ENCODE measurements at regions not wholly inside any gene's neighbourhood (a gene's known extent, or its start where the extent isn't known, plus 50 kb on each side); places are given as distances from the start of the nearest gene placed in this dataset.
"Not testable (repeated sequence)": the region's sequence is repeated elsewhere in the genome, so short reads cannot be mapped to it uniquely, and the experiment has no call there.

- H3K79me1 ChIP-seq (ENCODE audit: low read depth in 1 of 2, low read length in 2 of 2); H2BK120ac ChIP-seq (ENCODE audit: low read depth, low read length); H3K14ac ChIP-seq (replicated peaks; ENCODE audit: low read depth, low read length); CTCF ChIA-PET; H3K27me3 ChIP-seq (ENCODE audit: control insufficient read depth, insufficient read depth, low read length); H3K23ac ChIP-seq (ENCODE audit: low read depth, low read length); H4K5ac ChIP-seq (ENCODE audit: low read depth, low read length); H3K4me3 ChIP-seq (ENCODE audit: insufficient read depth, low read depth, low read length); ATAC-seq (ENCODE audit: low read depth); H3K4me1 ChIP-seq (ENCODE audit: control insufficient read depth, insufficient read depth, low read length); H3K18ac ChIP-seq (ENCODE audit: low read depth, low read length); H3K9me3 ChIP-seq (ENCODE audit: control insufficient read depth, insufficient read depth, low read length); BruUV-seq (replicated peaks); H2AK9ac ChIP-seq (replicated peaks; ENCODE audit: low read depth, low read length, poor library complexity); H2AFZ ChIP-seq (replicated peaks; ENCODE audit: low read length, poor library complexity); intact Hi-C loops (cut with micrococcal nuclease); H2BK5ac ChIP-seq (ENCODE audit: low read depth, low read length, poor library complexity, severe bottlenecking); in situ Hi-C loops (cut with MboI; ENCODE audit: low sequenced_read_pairs); H2AK5ac ChIP-seq (ENCODE audit: low read depth, low read length); H4K91ac ChIP-seq (ENCODE audit: insufficient read depth, low read depth, low read length); H3K56ac ChIP-seq (ENCODE audit: extremely low read depth, insufficient read depth, low read length); dilution Hi-C loops (cut with HindIII; ENCODE audit: low sequenced_read_pairs, unreplicated experiment); H2BK20ac ChIP-seq (ENCODE audit: low read depth, low read length); H2BK15ac ChIP-seq (ENCODE audit: low read depth, low read length); H3K9ac ChIP-seq (ENCODE audit: low read depth, low read length); H3K4me2 ChIP-seq (ENCODE audit: low read depth, low read length); H3K9me1 ChIP-seq (ENCODE audit: insufficient read depth, low read length); H4K20me1 ChIP-seq (ENCODE audit: insufficient read depth, low read length); H3K36me3 ChIP-seq (ENCODE audit: control insufficient read depth, insufficient read depth, low read length); POLR2A ChIA-PET (ENCODE audit: unreplicated experiment); H4K8ac ChIP-seq (ENCODE audit: low read depth in 2 of 2, low read length in 2 of 2); H3K4ac ChIP-seq (ENCODE audit: low read depth, low read length); DNase-seq; H3K27ac ChIP-seq (ENCODE audit: insufficient read depth, low read length): not testable (repeated sequence)
- no CpG with 5 or more reads among the region's 2 CpGs for WGBS, 2 experiments (ENCODE audit: extremely low coverage in 2 of 2, insufficient read length in 1 of 2)
Measured at GRCh38 chr1:116200343-116200742, 89.1 kb downstream of the MAB21L3 start.
